ENCODE measurements at regions not wholly inside any gene's neighbourhood (a gene's known extent, or its start where the extent isn't known, plus 50 kb on each side); places are given as distances from the start of the nearest gene placed in this dataset.

- no peak for ATAC-seq
- TF ChIP-seq SNAI2 (CRISPR knock-in tag; IDR thresholded peaks at IDR 0.05) (no peak), TCF4 (CRISPR knock-in tag; IDR thresholded peaks at IDR 0.05; ENCODE audit: borderline replicate concordance) (no peak), OSR1 (CRISPR knock-in tag; IDR thresholded peaks at IDR 0.05) (no peak), GLIS3 (CRISPR knock-in tag; IDR thresholded peaks at IDR 0.05) (no peak), TOX (CRISPR knock-in tag; IDR thresholded peaks at IDR 0.05; ENCODE audit: borderline replicate concordance) (no peak), POU6F1 (CRISPR knock-in tag; IDR thresholded peaks at IDR 0.05; ENCODE audit: borderline replicate concordance, low read depth) (no peak), ARNTL (CRISPR knock-in tag; IDR thresholded peaks at IDR 0.05; ENCODE audit: borderline replicate concordance, low read depth) (no peak), RARB (CRISPR knock-in tag; IDR thresholded peaks at IDR 0.05) (no peak), PPARA (CRISPR knock-in tag; IDR thresholded peaks at IDR 0.05; ENCODE audit: borderline replicate concordance) (no peak), ESRRG (CRISPR knock-in tag; IDR thresholded peaks at IDR 0.05) (no peak), CREB5 (CRISPR knock-in tag; IDR thresholded peaks at IDR 0.05; ENCODE audit: low read depth) (no peak), CSDC2 (CRISPR knock-in tag; IDR thresholded peaks at IDR 0.05) (no peak), CSRNP3 (CRISPR knock-in tag; IDR thresholded peaks at IDR 0.05) (no peak), BACH2 (CRISPR knock-in tag; IDR thresholded peaks at IDR 0.05; ENCODE audit: borderline replicate concordance) (no peak), ZFP3 (CRISPR knock-in tag; IDR thresholded peaks at IDR 0.05) (no peak), ZNF8 (CRISPR knock-in tag; IDR thresholded peaks at IDR 0.05) (no peak), ZC3H10 (CRISPR knock-in tag; IDR thresholded peaks at IDR 0.05) (no peak), PATZ1 (CRISPR knock-in tag; IDR thresholded peaks at IDR 0.05; ENCODE audit: borderline replicate concordance) (no peak), ZFP30 (CRISPR knock-in tag; IDR thresholded peaks at IDR 0.05) (no peak), ZNF70 (CRISPR knock-in tag; IDR thresholded peaks at IDR 0.05) (no peak)
Observed at GRCh38 chr3:26438325-26438940, 184.1 kb upstream of the LRRC3B start.

GRCh38 chr3:26438981-26439884 lies 183.3 kb upstream of the LRRC3B start:
- no peak for TF ChIP-seq ZFP30 (CRISPR knock-in tag; IDR thresholded peaks at IDR 0.05)
- no peak for TF ChIP-seq ZNF70 (CRISPR knock-in tag; IDR thresholded peaks at IDR 0.05)
- no peak for TF ChIP-seq BACH2 (CRISPR knock-in tag; IDR thresholded peaks at IDR 0.05; ENCODE audit: borderline replicate concordance)
- TF ChIP-seq CSRNP3 (CRISPR knock-in tag; IDR thresholded peaks at IDR 0.05) = no peak
- TF ChIP-seq CSDC2 (CRISPR knock-in tag; IDR thresholded peaks at IDR 0.05) = no peak
- no peak for TF ChIP-seq OSR1 (CRISPR knock-in tag; IDR thresholded peaks at IDR 0.05)
- no peak for TF ChIP-seq PPARA (CRISPR knock-in tag; IDR thresholded peaks at IDR 0.05; ENCODE audit: borderline replicate concordance)
- no peak for TF ChIP-seq POU6F1 (CRISPR knock-in tag; IDR thresholded peaks at IDR 0.05; ENCODE audit: borderline replicate concordance, low read depth)
- no peak for TF ChIP-seq ARNTL (CRISPR knock-in tag; IDR thresholded peaks at IDR 0.05; ENCODE audit: borderline replicate concordance, low read depth)
- no peak for TF ChIP-seq ZFP3 (CRISPR knock-in tag; IDR thresholded peaks at IDR 0.05)
- no peak for TF ChIP-seq TSHZ2 (CRISPR knock-in tag; IDR thresholded peaks at IDR 0.05)
- TF ChIP-seq ZNF8 (CRISPR knock-in tag; IDR thresholded peaks at IDR 0.05) = no peak
- no peak for TF ChIP-seq SNAI2 (CRISPR knock-in tag; IDR thresholded peaks at IDR 0.05)
- TF ChIP-seq ZNF565 (CRISPR knock-in tag; conservative IDR thresholded peaks at IDR 0.05; ENCODE audit: low read depth) = no peak
- no peak for ATAC-seq

Measured in SK-N-SH treated with all-trans-retinoic acid at 6 μM for 48 hours (cell line).